ENCODE measurements at regions not wholly inside any gene's neighbourhood (a gene's known extent, or its start where the extent isn't known, plus 50 kb on each side); places are given as distances from the start of the nearest gene placed in this dataset.
"Not testable (repeated sequence)": the region's sequence is repeated elsewhere in the genome, so short reads cannot be mapped to it uniquely, and the experiment has no call there.

DNA sequence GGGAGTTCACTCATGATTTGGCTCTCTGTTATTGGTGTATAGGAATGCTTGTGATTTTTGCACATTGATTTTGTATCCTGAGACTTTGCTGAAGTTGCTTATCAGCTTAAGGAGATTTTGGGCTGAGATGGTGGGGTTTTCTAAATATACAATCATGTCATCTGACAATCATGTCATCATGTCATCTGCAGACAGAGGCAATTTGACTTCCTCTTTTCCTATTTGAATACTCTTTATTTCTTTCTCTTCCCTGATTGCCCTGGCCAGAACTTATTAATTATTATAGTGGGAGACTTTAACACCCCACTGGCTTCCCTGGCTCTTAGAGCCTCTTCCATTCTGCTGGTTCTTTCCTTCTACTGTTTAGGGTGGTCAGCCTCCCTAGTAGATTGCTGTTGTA is 64.8 kb upstream of the SPDL1 start:
- TF ChIP-seq, protein P1, sequence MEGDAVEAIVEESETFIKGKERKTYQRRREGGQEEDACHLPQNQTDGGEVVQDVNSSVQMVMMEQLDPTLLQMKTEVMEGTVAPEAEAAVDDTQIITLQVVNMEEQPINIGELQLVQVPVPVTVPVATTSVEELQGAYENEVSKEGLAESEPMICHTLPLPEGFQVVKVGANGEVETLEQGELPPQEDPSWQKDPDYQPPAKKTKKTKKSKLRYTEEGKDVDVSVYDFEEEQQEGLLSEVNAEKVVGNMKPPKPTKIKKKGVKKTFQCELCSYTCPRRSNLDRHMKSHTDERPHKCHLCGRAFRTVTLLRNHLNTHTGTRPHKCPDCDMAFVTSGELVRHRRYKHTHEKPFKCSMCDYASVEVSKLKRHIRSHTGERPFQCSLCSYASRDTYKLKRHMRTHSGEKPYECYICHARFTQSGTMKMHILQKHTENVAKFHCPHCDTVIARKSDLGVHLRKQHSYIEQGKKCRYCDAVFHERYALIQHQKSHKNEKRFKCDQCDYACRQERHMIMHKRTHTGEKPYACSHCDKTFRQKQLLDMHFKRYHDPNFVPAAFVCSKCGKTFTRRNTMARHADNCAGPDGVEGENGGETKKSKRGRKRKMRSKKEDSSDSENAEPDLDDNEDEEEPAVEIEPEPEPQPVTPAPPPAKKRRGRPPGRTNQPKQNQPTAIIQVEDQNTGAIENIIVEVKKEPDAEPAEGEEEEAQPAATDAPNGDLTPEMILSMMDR (IDR thresholded peaks at IDR 0.05) = not testable (repeated sequence)
- not testable (repeated sequence) for TF ChIP-seq POLR2A, POLR2AphosphoS5 (IDR thresholded peaks at IDR 0.05)

Data from prostate gland (tissue), 2 donors.